ENCODE measurements at regions not wholly inside any gene's neighbourhood (a gene's known extent, or its start where the extent isn't known, plus 50 kb on each side); places are given as distances from the start of the nearest gene placed in this dataset.

DNA sequence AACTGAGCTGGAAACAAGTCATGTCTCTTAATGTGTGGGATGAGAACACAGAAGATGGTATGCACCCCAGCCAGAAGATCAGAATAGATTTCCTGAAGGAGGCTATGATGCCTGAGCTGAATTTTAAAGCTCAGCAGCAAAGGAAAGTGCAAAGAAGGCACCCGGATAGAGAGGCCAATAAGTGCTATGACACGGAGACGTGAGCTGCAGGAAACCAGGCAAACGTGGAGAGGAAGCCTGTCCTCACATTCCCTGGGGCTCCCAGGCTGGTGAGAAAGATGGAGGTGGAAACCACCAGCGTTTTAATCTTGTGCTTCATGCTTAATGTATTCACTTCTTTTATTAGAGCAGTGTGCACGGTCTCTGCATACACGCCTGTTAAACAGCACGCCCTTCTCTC is 302.1 kb downstream of the HAPSTR1 start:
- H3K4me3 ChIP-seq (ENCODE audit: low read depth, low read length), result no peak overlapping the region
- TF ChIP-seq, protein P1, sequence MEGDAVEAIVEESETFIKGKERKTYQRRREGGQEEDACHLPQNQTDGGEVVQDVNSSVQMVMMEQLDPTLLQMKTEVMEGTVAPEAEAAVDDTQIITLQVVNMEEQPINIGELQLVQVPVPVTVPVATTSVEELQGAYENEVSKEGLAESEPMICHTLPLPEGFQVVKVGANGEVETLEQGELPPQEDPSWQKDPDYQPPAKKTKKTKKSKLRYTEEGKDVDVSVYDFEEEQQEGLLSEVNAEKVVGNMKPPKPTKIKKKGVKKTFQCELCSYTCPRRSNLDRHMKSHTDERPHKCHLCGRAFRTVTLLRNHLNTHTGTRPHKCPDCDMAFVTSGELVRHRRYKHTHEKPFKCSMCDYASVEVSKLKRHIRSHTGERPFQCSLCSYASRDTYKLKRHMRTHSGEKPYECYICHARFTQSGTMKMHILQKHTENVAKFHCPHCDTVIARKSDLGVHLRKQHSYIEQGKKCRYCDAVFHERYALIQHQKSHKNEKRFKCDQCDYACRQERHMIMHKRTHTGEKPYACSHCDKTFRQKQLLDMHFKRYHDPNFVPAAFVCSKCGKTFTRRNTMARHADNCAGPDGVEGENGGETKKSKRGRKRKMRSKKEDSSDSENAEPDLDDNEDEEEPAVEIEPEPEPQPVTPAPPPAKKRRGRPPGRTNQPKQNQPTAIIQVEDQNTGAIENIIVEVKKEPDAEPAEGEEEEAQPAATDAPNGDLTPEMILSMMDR (IDR thresholded peaks at IDR 0.05; ENCODE audit: insufficient read depth, low read depth, low read length), result no peak
- no peak for DNase-seq (ENCODE audit: low read depth)

DNA sequence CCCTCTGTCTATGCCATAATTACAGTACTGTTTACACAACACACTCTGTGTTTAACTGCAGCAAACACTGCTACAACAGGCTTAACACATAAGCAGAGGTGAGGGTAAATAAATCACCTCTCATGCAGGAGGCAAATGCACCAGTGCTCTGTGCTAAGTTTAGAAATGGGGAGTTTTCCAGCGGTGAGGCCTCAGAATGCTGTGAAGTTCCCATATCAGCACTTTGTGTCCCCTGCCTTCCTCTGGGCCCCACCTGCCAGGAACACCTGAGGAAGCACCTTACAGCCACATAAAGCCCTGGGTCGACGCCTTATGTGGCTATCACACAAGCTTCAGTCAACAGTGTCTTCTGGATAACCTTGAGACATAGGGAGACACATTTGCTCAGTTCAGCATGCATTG is 304.5 kb downstream of the HAPSTR1 start:
- no peak for DNase-seq (ENCODE audit: low read depth)
- H3K4me3 ChIP-seq (ENCODE audit: low read depth, low read length), result no peak overlapping the region
- TF ChIP-seq, protein P1 (IDR thresholded peaks at IDR 0.05; ENCODE audit: insufficient read depth, low read depth, low read length), result no peak

DNA sequence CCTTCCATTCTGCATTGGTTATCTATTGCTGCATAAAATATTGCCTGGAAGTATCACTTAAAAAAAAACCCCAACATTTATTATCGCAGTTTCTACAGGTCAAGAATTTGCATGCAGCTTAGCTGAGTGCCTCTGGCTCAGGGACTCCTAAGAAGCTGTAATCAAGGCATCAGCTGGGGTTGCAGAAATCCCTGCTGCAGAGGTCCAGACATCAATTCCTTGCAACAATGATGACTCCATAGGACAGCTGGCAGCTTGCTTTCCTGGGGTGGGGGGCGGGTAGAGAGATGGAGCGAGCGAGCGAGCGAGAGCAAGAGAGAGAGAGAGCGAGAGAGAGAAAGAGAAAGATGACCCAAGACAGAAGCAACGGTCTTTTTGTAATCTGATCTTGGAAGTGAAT is 308.1 kb downstream of the HAPSTR1 start:
- TF ChIP-seq, protein P1 (IDR thresholded peaks at IDR 0.05; ENCODE audit: insufficient read depth, low read depth, low read length), result no peak
- DNase-seq (ENCODE audit: low read depth), result no peak
- H3K4me3 ChIP-seq (ENCODE audit: low read depth, low read length), result no peak overlapping the region

DNA sequence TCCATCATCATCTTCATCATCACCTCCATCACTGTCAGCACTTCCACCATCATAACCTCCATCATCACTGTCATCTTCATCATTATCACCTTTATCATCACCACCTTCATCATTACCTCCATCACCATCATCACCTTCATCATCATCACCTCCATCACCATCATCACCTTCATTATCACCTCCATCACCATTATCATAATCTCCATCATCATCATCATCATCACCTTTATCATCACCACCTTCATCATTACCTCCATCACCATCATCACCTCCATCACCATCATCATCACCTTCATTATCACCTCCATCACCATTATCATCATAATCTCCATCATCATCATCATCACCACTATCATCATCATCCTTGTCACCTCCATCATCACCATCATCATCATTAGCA is 309.7 kb downstream of the HAPSTR1 start:
- TF ChIP-seq, protein P1 (IDR thresholded peaks at IDR 0.05; ENCODE audit: insufficient read depth, low read depth, low read length), result no peak
- DNase-seq (ENCODE audit: low read depth), result no peak
- H3K4me3 ChIP-seq (ENCODE audit: low read depth, low read length), result no peak overlapping the region

DNA sequence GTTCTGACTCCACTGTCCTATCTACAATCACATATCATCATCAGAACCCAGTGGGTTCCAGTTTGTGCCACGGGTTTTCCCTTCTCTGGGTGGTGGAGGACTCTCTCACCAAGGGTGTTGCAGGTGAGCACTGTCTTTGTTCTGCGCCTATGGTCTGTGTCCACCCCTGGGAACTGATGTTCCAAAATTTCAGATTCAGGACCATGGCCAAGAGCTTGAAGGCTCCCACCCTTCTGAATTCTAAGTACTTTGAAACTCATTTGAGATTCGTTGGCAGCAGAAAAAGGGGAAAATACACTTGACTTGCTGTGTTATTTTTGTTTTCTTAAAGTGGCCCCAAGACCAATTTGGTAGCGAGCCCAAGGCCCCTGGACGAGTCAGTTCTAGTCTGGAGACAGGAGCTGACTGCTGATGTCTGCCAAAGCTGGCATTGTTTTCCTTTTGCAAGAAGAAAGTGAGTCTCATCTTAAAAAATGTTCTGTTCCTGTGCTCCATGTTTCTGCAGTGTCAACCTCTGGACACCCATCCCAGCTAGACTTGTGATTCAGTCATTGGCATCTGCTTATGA is 310.9 kb downstream of the HAPSTR1 start:
- no peak overlapping the region for H3K4me3 ChIP-seq (ENCODE audit: low read depth, low read length)
- TF ChIP-seq, protein P1 (IDR thresholded peaks at IDR 0.05; ENCODE audit: insufficient read depth, low read depth, low read length), result no peak
- no peak for DNase-seq (ENCODE audit: low read depth)

DNA sequence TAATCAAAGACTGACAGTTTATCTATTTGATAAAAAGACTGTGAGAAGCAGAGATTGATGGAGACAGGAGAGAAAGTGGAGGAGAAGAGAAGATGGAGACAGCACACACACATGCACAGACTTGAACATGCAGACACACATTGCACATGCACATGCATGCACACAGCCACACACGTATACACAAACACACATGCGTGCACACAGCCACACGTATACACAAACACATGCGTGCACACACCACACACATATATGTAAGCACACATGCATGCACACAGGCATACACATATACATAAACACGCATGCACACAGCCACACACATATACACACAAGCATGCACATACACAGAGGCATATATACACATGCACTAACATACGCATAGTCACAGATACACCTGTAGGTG is 313.4 kb downstream of the HAPSTR1 start:
- no peak overlapping the region for H3K4me3 ChIP-seq (ENCODE audit: low read depth, low read length)
- no peak for DNase-seq (ENCODE audit: low read depth)
- TF ChIP-seq, protein P1 (IDR thresholded peaks at IDR 0.05; ENCODE audit: insufficient read depth, low read depth, low read length), result no peak

DNA sequence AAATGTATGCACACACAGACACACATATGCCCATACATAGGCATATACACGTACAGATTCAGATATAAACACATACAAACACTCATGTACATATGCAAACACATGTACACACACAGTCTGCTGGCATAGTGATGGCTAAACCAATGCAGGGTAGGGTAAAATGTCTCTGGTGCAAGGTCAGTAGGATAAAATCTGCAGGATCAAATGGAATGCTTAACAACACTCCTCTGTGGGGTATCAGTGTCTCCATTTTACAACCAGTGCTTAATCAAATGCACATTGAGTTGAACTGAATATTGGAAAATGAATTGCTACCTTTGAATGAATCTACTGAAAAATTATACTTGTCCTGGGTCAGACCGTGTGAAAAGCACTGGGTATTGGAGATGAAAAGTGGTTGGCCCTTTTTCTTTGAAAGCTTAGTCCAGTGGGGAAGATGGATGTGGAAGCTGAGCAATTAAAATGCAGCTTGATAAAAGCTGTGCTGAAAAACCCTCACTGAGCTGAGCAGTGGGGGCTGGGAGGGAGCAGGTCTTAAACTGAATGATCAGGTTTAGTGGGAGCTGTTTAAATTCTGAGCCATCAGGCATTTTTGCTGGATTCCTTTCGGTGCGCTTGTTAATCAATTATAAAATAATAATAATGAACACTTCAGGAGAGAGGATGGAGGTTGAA is 314.7 kb downstream of the HAPSTR1 start:
- H3K4me3 ChIP-seq (ENCODE audit: low read depth, low read length), result no peak overlapping the region
- DNase-seq (ENCODE audit: low read depth), result no peak
- TF ChIP-seq, protein P1 (IDR thresholded peaks at IDR 0.05; ENCODE audit: insufficient read depth, low read depth, low read length), result no peak

Measured in fibroblast of villous mesenchyme (primary cell).